GM12878 (cell line): ENCODE measurements at regions not wholly inside any gene's neighbourhood (a gene's known extent, or its start where the extent isn't known, plus 50 kb on each side); places are given as distances from the start of the nearest gene placed in this dataset.

Experiments used
- BRCA1 ChIP-seq: IDR thresholded peaks from 2 replicates; pipeline ENCODE4 v1.6.1; 2011; ENCODE audit warnings: low read depth, low read length, improper control_type of control experiment
- CEBPB ChIP-seq, 2 experiments: fragments of 150-350 bp in 1 of 2; IDR thresholded peaks; 2 replicates each; pipeline ENCODE4 v1.6.1; 2012 to 2014; ENCODE audit warnings: low read depth in 2 of 2, low read length in 2 of 2, borderline replicate concordance in 1 of 2, inconsistent platforms in 1 of 2
- CTCF ChIP-seq, 3 experiments: IDR thresholded peaks in 2 of 3; conservative IDR thresholded peaks in 1 of 3; 2 replicates each; pipeline ENCODE4 v1.5.1; 2011; ENCODE audit warnings: low read depth in 3 of 3, low read length in 3 of 3, mild to moderate bottlenecking in 3 of 3, control low read depth in 2 of 3, moderate library complexity in 2 of 3, inconsistent platforms in 1 of 3, mixed read lengths in 1 of 3; ENCODE audit not compliant: control insufficient read depth in 2 of 3, insufficient read depth in 1 of 3; ENCODE audit errors: extremely low read depth in 1 of 3
- FOS ChIP-seq: IDR thresholded peaks from 3 replicates; pipeline ENCODE4 v1.6.1; 2011; ENCODE audit warnings: borderline replicate concordance; ENCODE audit not compliant: insufficient read length; ENCODE audit errors: extremely low read depth
- HDAC2 ChIP-seq: fragments of 200-600 bp; sonication (generic); IDR thresholded peaks from 2 replicates; pipeline ENCODE4 v1.6.1; 2017
- HDAC6 ChIP-seq: fragments of 200-600 bp; sonication (generic); IDR thresholded peaks from one replicate; pipeline ENCODE4 v1.8.0; 2017; ENCODE audit warnings: antibody characterized with exemption; ENCODE audit not compliant: unreplicated experiment
- MAX ChIP-seq: IDR thresholded peaks from 2 replicates; pipeline ENCODE4 v1.6.1; 2012; ENCODE audit warnings: low read depth, low read length, improper control_type of control experiment
- NFYB ChIP-seq: IDR thresholded peaks from 2 replicates; pipeline ENCODE4 v1.6.1; 2011; ENCODE audit warnings: low read depth, mild to moderate bottlenecking, low read length, improper control_type of control experiment, moderate library complexity; ENCODE audit not compliant: insufficient read depth
- NR2F1 ChIP-seq: fragments of 450-650 bp; conservative IDR thresholded peaks from 2 replicates; pipeline ENCODE4 v1.6.1; 2017; ENCODE audit warnings: mild to moderate bottlenecking
- POLR2A ChIP-seq: IDR thresholded peaks from 2 replicates; pipeline ENCODE4 v1.6.1; 2011; ENCODE audit warnings: low read depth, mild to moderate bottlenecking, low read length
- RCOR1 ChIP-seq: conservative IDR thresholded peaks from 2 replicates; pipeline ENCODE4 v1.6.1; 2012; ENCODE audit warnings: low read depth, low read length, improper control_type of control experiment
- SREBF1 ChIP-seq: IDR thresholded peaks from 2 replicates; pipeline ENCODE4 v1.6.1; 2012; ENCODE audit warnings: mild to moderate bottlenecking, low read length
- TCF12 ChIP-seq: IDR thresholded peaks from 2 replicates; pipeline ENCODE4 v1.6.1; 2011; ENCODE audit warnings: low read depth, mild to moderate bottlenecking, low read length
- ZNF274 ChIP-seq: IDR thresholded peaks from one replicate; pipeline ENCODE4 v1.8.0; 2011; ENCODE audit not compliant: insufficient read length, insufficient read depth

DNA sequence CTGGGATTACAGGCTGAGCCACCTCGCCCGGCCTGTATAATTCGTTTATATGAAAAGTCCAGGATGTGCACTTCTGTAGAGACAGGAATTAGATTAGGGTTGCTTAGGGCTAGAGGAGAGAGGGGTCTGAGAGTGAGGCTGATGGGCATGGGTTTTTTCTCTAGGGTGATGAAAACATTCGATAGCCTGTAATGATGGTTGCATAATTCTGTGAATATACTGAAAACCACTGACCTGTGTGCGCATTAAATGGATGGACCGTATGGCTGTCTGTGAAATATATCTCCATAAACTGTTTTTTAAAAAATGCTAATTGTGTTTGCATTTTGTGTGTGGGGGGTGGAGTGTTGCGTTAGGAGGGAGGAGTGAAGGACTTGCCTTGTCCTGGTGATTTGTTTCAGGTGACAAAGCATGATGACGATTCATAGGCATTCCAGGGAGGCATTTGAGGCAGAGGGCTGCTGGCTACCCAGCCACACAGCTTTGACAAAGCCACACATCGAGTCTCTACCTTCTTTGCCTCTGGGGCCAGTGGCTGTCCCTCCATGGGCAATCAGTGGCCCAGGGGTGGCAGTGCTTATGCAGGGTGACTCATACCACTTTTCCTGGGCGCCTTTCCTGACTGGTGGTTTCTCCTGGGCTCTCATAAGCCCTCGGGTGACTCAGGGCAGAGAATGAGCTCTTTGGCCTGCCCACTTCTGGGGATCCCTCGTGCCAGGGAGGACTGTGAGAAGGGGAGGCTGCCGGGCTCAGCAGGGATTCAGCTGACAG lies 148.5 kb upstream of the WSCD1 start:
- TF ChIP-seq CTCF (IDR thresholded peaks at IDR 0.05 in 2 of 3, conservative IDR thresholded peaks at IDR 0.05 in 1 of 3; ENCODE audit: control insufficient read depth in 2 of 3, extremely low read depth in 1 of 3, insufficient read depth in 1 of 3, low read depth in 3 of 3, low read length in 3 of 3) (no peak), TCF12 (no peak), FOS (no peak), POLR2A (no peak), MAX (no peak), CEBPB (IDR thresholded peaks at IDR 0.05; ENCODE audit: borderline replicate concordance in 1 of 2, low read depth in 2 of 2, low read length in 2 of 2) (no peak), HDAC2 (no peak), HDAC6 (no peak), SREBF1 (no peak), NFYB (no peak), NR2F1 (no peak), ZNF274 (no peak), BRCA1 (no peak), RCOR1 (no peak)
